ENCODE measurements at regions not wholly inside any gene's neighbourhood (a gene's known extent, or its start where the extent isn't known, plus 50 kb on each side); places are given as distances from the start of the nearest gene placed in this dataset.

- H3K9me3 ChIP-seq (ENCODE audit: low read depth, low read length, poor library complexity, severe bottlenecking), result no peaks in the 10 kb centered on the region
- no peaks in the 10 kb centered on the region for H3K27me3 ChIP-seq (replicated peaks; ENCODE audit: insufficient read depth, low read depth, low read length, poor library complexity)
- no peaks in the 10 kb centered on the region for H3K4me1 ChIP-seq (ENCODE audit: insufficient read depth, low read length, poor library complexity, severe bottlenecking)
- ChIA-PET POLR2A (ENCODE audit: low non-redundant PET) (no interaction called here), CTCF (no interaction called here)
- no peak for DNase-seq (ENCODE audit: low spot score)
- no TSS peak for BruUV-seq (replicated peaks)
- H3K27ac ChIP-seq (ENCODE audit: low read depth, low read length, poor library complexity, severe bottlenecking), result no peak overlapping the region
- H3K4me3 ChIP-seq (ENCODE audit: low read depth, low read length, poor library complexity, severe bottlenecking), result no peak overlapping the region
- no peak for TF ChIP-seq EZH2 (IDR thresholded peaks at IDR 0.05; ENCODE audit: borderline replicate concordance, low read depth, low read length, poor library complexity, severe bottlenecking)
- no peak for TF ChIP-seq CTCF (conservative IDR thresholded peaks at IDR 0.05; ENCODE audit: low read depth, low read length)
- intact Hi-C loops (cut with micrococcal nuclease; ENCODE audit: unreplicated experiment), result no loop called here
- no peaks in the 10 kb centered on the region for H3K36me3 ChIP-seq (ENCODE audit: insufficient read depth, low read length, poor library complexity, severe bottlenecking)
Measured at GRCh38 chr5:144979516-144980264, 809.0 kb downstream of the KCTD16 start.

- intact Hi-C loops (cut with micrococcal nuclease; ENCODE audit: unreplicated experiment), result no loop called here
- no peak overlapping the region for H3K4me3 ChIP-seq (ENCODE audit: low read depth, low read length, poor library complexity, severe bottlenecking)
- H3K4me1 ChIP-seq (ENCODE audit: insufficient read depth, low read length, poor library complexity, severe bottlenecking), result peaks cover 12% of the 10 kb centered on the region
- no TSS peak for BruUV-seq (replicated peaks)
- H3K27ac ChIP-seq (ENCODE audit: low read depth, low read length, poor library complexity, severe bottlenecking), result no peak overlapping the region
- POLR2A ChIA-PET (ENCODE audit: low non-redundant PET), result no interaction called here
- DNase-seq (ENCODE audit: low spot score), result no peak
- CTCF ChIA-PET, result no interaction called here
- H3K36me3 ChIP-seq (ENCODE audit: insufficient read depth, low read length, poor library complexity, severe bottlenecking), result no peaks in the 10 kb centered on the region
- H3K27me3 ChIP-seq (replicated peaks; ENCODE audit: insufficient read depth, low read depth, low read length, poor library complexity), result no peaks in the 10 kb centered on the region
- no peak for TF ChIP-seq CTCF (conservative IDR thresholded peaks at IDR 0.05; ENCODE audit: low read depth, low read length)
- no peak for TF ChIP-seq EZH2 (IDR thresholded peaks at IDR 0.05; ENCODE audit: borderline replicate concordance, low read depth, low read length, poor library complexity, severe bottlenecking)
- no peaks in the 10 kb centered on the region for H3K9me3 ChIP-seq (ENCODE audit: low read depth, low read length, poor library complexity, severe bottlenecking)
Measured at GRCh38 chr5:144972317-144972716, 801.6 kb downstream of the KCTD16 start.

GRCh38 chr5:144971108-144971850 lies 800.6 kb downstream of the KCTD16 start:
- H3K4me1 ChIP-seq (ENCODE audit: insufficient read depth, low read length, poor library complexity, severe bottlenecking), result peaks cover 12% of the 10 kb centered on the region
- H3K4me3 ChIP-seq (ENCODE audit: low read depth, low read length, poor library complexity, severe bottlenecking), result no peak overlapping the region
- intact Hi-C loops (cut with micrococcal nuclease; ENCODE audit: unreplicated experiment), result no loop called here
- no peak for TF ChIP-seq EZH2 (IDR thresholded peaks at IDR 0.05; ENCODE audit: borderline replicate concordance, low read depth, low read length, poor library complexity, severe bottlenecking)
- no peak for TF ChIP-seq CTCF (conservative IDR thresholded peaks at IDR 0.05; ENCODE audit: low read depth, low read length)
- H3K27ac ChIP-seq (ENCODE audit: low read depth, low read length, poor library complexity, severe bottlenecking), result no peak overlapping the region
- no peaks in the 10 kb centered on the region for H3K27me3 ChIP-seq (replicated peaks; ENCODE audit: insufficient read depth, low read depth, low read length, poor library complexity)
- no peaks in the 10 kb centered on the region for H3K36me3 ChIP-seq (ENCODE audit: insufficient read depth, low read length, poor library complexity, severe bottlenecking)
- CTCF ChIA-PET, result interaction anchor here (0.6 kb wide), 1 partner anchor 1075 kb away, joined by 3 read pairs; no protein-coding TSS in a partner anchor
- BruUV-seq (replicated peaks), result no TSS peak
- POLR2A ChIA-PET (ENCODE audit: low non-redundant PET), result no interaction called here
- no peak for DNase-seq (ENCODE audit: low spot score)
- H3K9me3 ChIP-seq (ENCODE audit: low read depth, low read length, poor library complexity, severe bottlenecking), result no peaks in the 10 kb centered on the region

Measured in A673 (cell line).